ENCODE measurements at regions not wholly inside any gene's neighbourhood (a gene's known extent, or its start where the extent isn't known, plus 50 kb on each side); places are given as distances from the start of the nearest gene placed in this dataset.
"Not testable (repeated sequence)": the region's sequence is repeated elsewhere in the genome, so short reads cannot be mapped to it uniquely, and the experiment has no call there.

GRCh38 chr22:44645083-44645482 lies 56.9 kb upstream of the PRR5 start:
- no peaks in the 10 kb centered on the region for H3K79me2 ChIP-seq (ENCODE audit: control insufficient read depth, low read length)
- H3K27me3 ChIP-seq (ENCODE audit: control insufficient read depth, low read length) = no peaks in the 10 kb centered on the region
- no peak overlapping the region for H3K27ac ChIP-seq (ENCODE audit: low read depth, low read length)
- no peak overlapping the region for H3K4me3 ChIP-seq (ENCODE audit: low read length)
- H3K4me2 ChIP-seq (ENCODE audit: low read length) = no peak overlapping the region
- no peaks in the 10 kb centered on the region for H3F3A ChIP-seq (ENCODE audit: control insufficient read depth, insufficient read depth)
- no peaks in the 10 kb centered on the region for H3K4me1 ChIP-seq (ENCODE audit: control insufficient read depth, low read length)
- H4K20me1 ChIP-seq (ENCODE audit: control insufficient read depth, insufficient read depth, low read depth, low read length) = no peaks in the 10 kb centered on the region
- TF ChIP-seq CTCF (IDR thresholded peaks at IDR 0.05; ENCODE audit: low read depth, low read length, poor library complexity, severe bottlenecking) (no peak), EZH2phosphoT487 (IDR thresholded peaks at IDR 0.05; ENCODE audit: borderline replicate concordance, low read length) (no peak)
- no peaks in the 10 kb centered on the region for H3K9me2 ChIP-seq (replicated peaks; ENCODE audit: control insufficient read depth, low read length)
- H3K9me3 ChIP-seq (ENCODE audit: control insufficient read depth, insufficient read depth, low read length) = no peaks in the 10 kb centered on the region
- no peaks in the 10 kb centered on the region for H3K36me3 ChIP-seq (ENCODE audit: control insufficient read depth, low read length)

GRCh38 chr22:44643526-44644101 lies 58.4 kb upstream of the PRR5 start:
- H3K79me2 ChIP-seq (ENCODE audit: control insufficient read depth, low read length); H3F3A ChIP-seq (ENCODE audit: control insufficient read depth, insufficient read depth); H3K36me3 ChIP-seq (ENCODE audit: control insufficient read depth, low read length); H3K4me1 ChIP-seq (ENCODE audit: control insufficient read depth, low read length); H3K9me2 ChIP-seq (replicated peaks; ENCODE audit: control insufficient read depth, low read length); H3K4me2 ChIP-seq (ENCODE audit: low read length); H4K20me1 ChIP-seq (ENCODE audit: control insufficient read depth, insufficient read depth, low read depth, low read length); H3K9me3 ChIP-seq (ENCODE audit: control insufficient read depth, insufficient read depth, low read length); H3K4me3 ChIP-seq (ENCODE audit: low read length); H3K27ac ChIP-seq (ENCODE audit: low read depth, low read length); H3K27me3 ChIP-seq (ENCODE audit: control insufficient read depth, low read length): not testable (repeated sequence)

DNA sequence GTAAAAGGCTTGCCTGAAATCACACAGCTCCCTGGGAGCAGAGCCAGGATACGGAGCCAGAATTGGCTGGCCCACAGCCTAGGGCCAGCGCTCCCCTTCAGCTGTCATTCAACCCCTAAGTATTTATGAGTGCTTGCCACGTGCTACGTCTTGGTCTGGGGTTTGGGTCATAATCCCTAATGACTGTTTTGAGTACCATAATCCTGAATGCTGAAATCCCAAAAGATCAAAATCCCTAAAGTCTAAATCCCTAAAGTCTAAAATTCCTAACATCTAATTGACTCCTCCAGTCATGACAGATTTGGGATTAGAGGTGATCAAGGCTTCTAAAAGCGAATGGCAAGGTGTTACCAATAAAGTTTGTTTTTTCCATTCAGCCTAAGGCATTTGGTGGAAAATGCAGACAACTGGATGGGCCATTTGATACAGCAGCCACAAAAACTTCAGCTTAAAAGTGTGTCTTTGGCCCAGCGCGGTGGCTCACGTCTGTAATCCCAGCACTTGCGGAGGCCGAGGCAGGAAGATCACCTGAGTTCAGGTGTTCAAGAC lies 59.8 kb upstream of the PRR5 start:
- Histone ChIP-seq H3K4me1 (ENCODE audit: control insufficient read depth, low read length) (no peaks in the 10 kb centered on the region), H3K9me3 (ENCODE audit: control insufficient read depth, insufficient read depth, low read length) (no peaks in the 10 kb centered on the region), H4K20me1 (ENCODE audit: control insufficient read depth, insufficient read depth, low read depth, low read length) (no peaks in the 10 kb centered on the region), H3K36me3 (ENCODE audit: control insufficient read depth, low read length) (no peaks in the 10 kb centered on the region), H3K27ac (ENCODE audit: low read depth, low read length) (no peak overlapping the region), H3K4me3 (ENCODE audit: low read length) (no peak overlapping the region), H3F3A (ENCODE audit: control insufficient read depth, insufficient read depth) (no peaks in the 10 kb centered on the region), H3K79me2 (ENCODE audit: control insufficient read depth, low read length) (no peaks in the 10 kb centered on the region), H3K9me2 (replicated peaks; ENCODE audit: control insufficient read depth, low read length) (no peaks in the 10 kb centered on the region), H3K27me3 (ENCODE audit: control insufficient read depth, low read length) (no peaks in the 10 kb centered on the region), H3K4me2 (ENCODE audit: low read length) (no peak overlapping the region)
- no peak for TF ChIP-seq EZH2phosphoT487 (IDR thresholded peaks at IDR 0.05; ENCODE audit: borderline replicate concordance, low read length)
- TF ChIP-seq CTCF (IDR thresholded peaks at IDR 0.05; ENCODE audit: low read depth, low read length, poor library complexity, severe bottlenecking) = no peak

DNA sequence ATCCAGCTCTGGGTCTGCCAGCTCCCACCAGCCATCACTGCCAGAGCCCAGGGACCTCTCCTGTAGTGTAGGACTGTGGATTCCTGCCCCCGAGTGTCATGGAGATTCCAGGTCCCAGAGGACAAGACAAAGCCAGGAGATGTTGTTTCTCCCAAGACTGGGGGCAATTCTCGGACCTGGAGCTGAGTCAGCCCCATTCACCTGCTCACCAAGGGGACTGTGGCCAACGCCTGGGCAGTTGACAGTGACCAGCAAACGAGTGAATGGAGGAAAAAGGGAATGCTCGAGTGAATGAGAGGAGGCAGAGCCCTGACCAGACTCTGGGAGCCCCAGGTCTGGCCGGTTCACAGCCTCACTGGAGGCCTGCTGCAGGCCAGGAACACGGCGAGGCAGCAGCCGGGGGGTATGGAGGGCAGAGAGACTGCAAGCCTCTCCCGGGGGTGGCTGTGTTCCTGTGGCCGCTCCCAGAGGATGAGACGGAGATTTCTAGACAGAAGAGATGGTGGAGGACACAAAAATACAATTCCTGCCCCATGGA lies 61.3 kb upstream of the PRR5 start:
- TF ChIP-seq CTCF (IDR thresholded peaks at IDR 0.05; ENCODE audit: low read depth, low read length, poor library complexity, severe bottlenecking) (no peak), EZH2phosphoT487 (IDR thresholded peaks at IDR 0.05; ENCODE audit: borderline replicate concordance, low read length) (no peak)
- no peaks in the 10 kb centered on the region for H3K36me3 ChIP-seq (ENCODE audit: control insufficient read depth, low read length)
- H3K4me3 ChIP-seq (ENCODE audit: low read length) = no peak overlapping the region
- no peak overlapping the region for H3K27ac ChIP-seq (ENCODE audit: low read depth, low read length)
- no peaks in the 10 kb centered on the region for H3K79me2 ChIP-seq (ENCODE audit: control insufficient read depth, low read length)
- no peaks in the 10 kb centered on the region for H3K9me2 ChIP-seq (replicated peaks; ENCODE audit: control insufficient read depth, low read length)
- no peaks in the 10 kb centered on the region for H3K27me3 ChIP-seq (ENCODE audit: control insufficient read depth, low read length)
- no peaks in the 10 kb centered on the region for H4K20me1 ChIP-seq (ENCODE audit: control insufficient read depth, insufficient read depth, low read depth, low read length)
- H3K4me2 ChIP-seq (ENCODE audit: low read length) = no peak overlapping the region
- no peaks in the 10 kb centered on the region for H3K4me1 ChIP-seq (ENCODE audit: control insufficient read depth, low read length)
- H3K9me3 ChIP-seq (ENCODE audit: control insufficient read depth, insufficient read depth, low read length) = no peaks in the 10 kb centered on the region
- H3F3A ChIP-seq (ENCODE audit: control insufficient read depth, insufficient read depth) = no peaks in the 10 kb centered on the region

Measured in DOHH2 (cell line).